Adrenal gland (tissue), 5 donors: ENCODE measurements at regions not wholly inside any gene's neighbourhood (a gene's known extent, or its start where the extent isn't known, plus 50 kb on each side); places are given as distances from the start of the nearest gene placed in this dataset.

Experiments
- CTCF ChIP-seq, 6 experiments: fragments of 450-650 bp in 4 of 6; fragments of 200-600 bp in 2 of 6; sonication (generic) in 1 of 6; IDR thresholded peaks; 1 replicate in 5 of 6; 2 replicates in 1 of 6; pipeline versions ENCODE4 v1.5.1 to v1.8.0; 2016 to 2021; ENCODE audit warnings: antibody characterized with exemption in 6 of 6, mild to moderate bottlenecking in 2 of 6, moderate library complexity in 1 of 6
- POLR2A ChIP-seq, 2 donors: fragments of 450-650 bp; IDR thresholded peaks; one replicate each; pipeline ENCODE4 v1.6.1; 2017; ENCODE audit warnings: antibody characterized with exemption in 2 of 2, mild to moderate bottlenecking in 2 of 2, moderate library complexity in 1 of 2
- donor health status: DM: no; HTN: no; CAD: no.

- TF ChIP-seq CTCF (IDR thresholded peaks at IDR 0.05), result no peak
- no peak for TF ChIP-seq POLR2A (IDR thresholded peaks at IDR 0.05)
Measured at GRCh38 chr2:238716585-238716984, 131.3 kb upstream of the TWIST2 start.
